Gastroesophageal sphincter (tissue), 3 donors: ENCODE measurements at regions not wholly inside any gene's neighbourhood (a gene's known extent, or its start where the extent isn't known, plus 50 kb on each side); places are given as distances from the start of the nearest gene placed in this dataset.

Experiments
- CTCF ChIP-seq, 4 experiments: fragments of 200-600 bp in 2 of 4; fragments of 450-650 bp in 2 of 4; sonication (generic) in 1 of 4; IDR thresholded peaks; one replicate each; pipeline ENCODE4 v1.5.1; 2017 to 2019; ENCODE audit warnings: antibody characterized with exemption in 4 of 4, mild to moderate bottlenecking in 2 of 4, moderate library complexity in 2 of 4
- EP300 ChIP-seq: sonication (generic); formaldehyde crosslinking; IDR thresholded peaks from one replicate; pipeline ENCODE4 v1.6.1; 2017; ENCODE audit warnings: antibody characterized with exemption, mild to moderate bottlenecking
- POLR2A ChIP-seq, 2 donors: fragments of 450-650 bp; IDR thresholded peaks; one replicate each; pipeline ENCODE4 v1.6.1; 2017; ENCODE audit warnings: antibody characterized with exemption in 2 of 2, mild to moderate bottlenecking in 2 of 2, moderate library complexity in 1 of 2
- POLR2AphosphoS5 ChIP-seq: sonication (generic); formaldehyde crosslinking; IDR thresholded peaks from one replicate; pipeline ENCODE4 v1.6.1; 2017; ENCODE audit warnings: antibody characterized with exemption

GRCh38 chr4:12071316-12071715 is 642.6 kb upstream of the HS3ST1 start:
- TF ChIP-seq POLR2A (IDR thresholded peaks at IDR 0.05) (no peak), CTCF (IDR thresholded peaks at IDR 0.05) (no peak), EP300 (no peak), POLR2AphosphoS5 (no peak)
